Keratinocyte (primary cell): ENCODE measurements at regions not wholly inside any gene's neighbourhood (a gene's known extent, or its start where the extent isn't known, plus 50 kb on each side); places are given as distances from the start of the nearest gene placed in this dataset.

ENCODE experiments used
- DNase-seq: peaks from one replicate; pipeline ENCODE4 v3.0.0-alpha.2; 2011; ENCODE audit warnings: low read depth, missing footprints, low spot score
- FAIRE-seq: peaks from 2 replicates; lab custom pipeline; 2011; peaks lifted over from hg19 to GRCh38; lab: Jason Lieb, UNC
- H2AFZ ChIP-seq: 2 replicates; pipeline ENCODE4 v1.6.0; 2012; ENCODE audit warnings: low read length, control low read depth, inconsistent platforms; ENCODE audit not compliant: control insufficient read depth
- H3K27ac ChIP-seq: 2 replicates; pipeline ENCODE4 v1.5.1; 2011; ENCODE audit warnings: low read length; ENCODE audit not compliant: control insufficient read depth, insufficient read depth
- H3K27me3 ChIP-seq: 3 replicates; pipeline ENCODE4 v1.6.0; 2011; ENCODE audit warnings: low read length; ENCODE audit not compliant: control insufficient read depth, insufficient read depth; ENCODE audit errors: extremely low read depth
- H3K36me3 ChIP-seq, 2 experiments: 2 replicates in 1 of 2; 3 replicates in 1 of 2; pipeline ENCODE4 v1.5.1; 2011; ENCODE audit warnings: low read length in 2 of 2, mild to moderate bottlenecking in 1 of 2; ENCODE audit not compliant: control insufficient read depth in 2 of 2, insufficient read depth in 2 of 2; ENCODE audit errors: extremely low read depth in 1 of 2
- H3K4me1 ChIP-seq: 3 replicates; pipeline ENCODE4 v1.5.1; 2011; ENCODE audit warnings: low read length; ENCODE audit not compliant: control insufficient read depth, insufficient read depth; ENCODE audit errors: extremely low read depth
- H3K4me2 ChIP-seq: 3 replicates; pipeline ENCODE4 v1.6.0; 2011; ENCODE audit warnings: low read depth, low read length; ENCODE audit not compliant: control insufficient read depth, insufficient read depth; ENCODE audit errors: extremely low read depth
- H3K4me3 ChIP-seq, 3 experiments: fragments of 200-600 bp in 1 of 3; sonication (generic) in 1 of 3; 2 replicates in 2 of 3; 3 replicates in 1 of 3; pipeline ENCODE4 v1.5.1; 2011 to 2016; ENCODE audit warnings: low read length in 3 of 3, mild to moderate bottlenecking in 3 of 3, control low read depth in 2 of 3, inconsistent platforms in 1 of 3, low read depth in 1 of 3, mixed read lengths in 1 of 3, mixed run types in 1 of 3, moderate library complexity in 1 of 3; ENCODE audit not compliant: control insufficient read depth in 2 of 3, insufficient read depth in 2 of 3; ENCODE audit errors: extremely low read depth in 1 of 3
- H3K79me2 ChIP-seq: 2 replicates; pipeline ENCODE4 v1.6.0; 2012; ENCODE audit warnings: low read length; ENCODE audit not compliant: control insufficient read depth, insufficient read depth
- H3K9ac ChIP-seq: 3 replicates; pipeline ENCODE4 v1.6.0; 2011; ENCODE audit warnings: low read length; ENCODE audit not compliant: control insufficient read depth, insufficient read depth; ENCODE audit errors: extremely low read depth
- H3K9me1 ChIP-seq: 3 replicates; pipeline ENCODE4 v1.6.0; 2011; ENCODE audit warnings: low read length; ENCODE audit not compliant: control insufficient read depth, insufficient read depth; ENCODE audit errors: extremely low read depth
- H3K9me3 ChIP-seq: 2 replicates; pipeline ENCODE4 v1.5.1; 2012; ENCODE audit warnings: low read depth, low read length; ENCODE audit not compliant: control insufficient read depth
- H4K20me1 ChIP-seq: 3 replicates; pipeline ENCODE4 v1.6.0; 2011; ENCODE audit warnings: low read length; ENCODE audit not compliant: control insufficient read depth, insufficient read depth; ENCODE audit errors: extremely low read depth
- EZH2 ChIP-seq: IDR thresholded peaks from one replicate; pipeline ENCODE4 v1.6.1; 2012; ENCODE audit warnings: inconsistent platforms, mild to moderate bottlenecking, low read length, moderate library complexity
- dilution Hi-C: fragments of 300-500 bp; cut with MboI; formaldehyde crosslinking; loops from one replicate; pipeline ENCODE4 v1.7.0; 2020; ENCODE audit warnings: low sequenced_read_pairs; ENCODE audit not compliant: extremely low pct_ligation_motif_present
- TF ChIP-seq, protein P1 (sequence below), 3 experiments: IDR thresholded peaks in 1 of 3; conservative IDR thresholded peaks in 1 of 3; optimal IDR thresholded peaks in 1 of 3; 2 replicates in 2 of 3; 3 replicates in 1 of 3; pipeline versions ENCODE3 to v1.5.1; 2011; ENCODE audit warnings: low read length in 3 of 3, mild to moderate bottlenecking in 3 of 3, moderate library complexity in 2 of 3, control low read depth in 1 of 3, inconsistent platforms in 1 of 3; ENCODE audit not compliant: insufficient read depth in 2 of 3; ENCODE audit errors: extremely low read depth in 1 of 3

GRCh38 chr4:36432586-36432985, 151.2 kb downstream of the DTHD1 start:
- H3K4me3 ChIP-seq = no peak overlapping the region
- dilution Hi-C loops = no loop called here
- no peaks in the 10 kb centered on the region for H3K9me1 ChIP-seq
- no peaks in the 10 kb centered on the region for H3K4me1 ChIP-seq
- TF ChIP-seq EZH2 = no peak
- TF ChIP-seq, protein P1, sequence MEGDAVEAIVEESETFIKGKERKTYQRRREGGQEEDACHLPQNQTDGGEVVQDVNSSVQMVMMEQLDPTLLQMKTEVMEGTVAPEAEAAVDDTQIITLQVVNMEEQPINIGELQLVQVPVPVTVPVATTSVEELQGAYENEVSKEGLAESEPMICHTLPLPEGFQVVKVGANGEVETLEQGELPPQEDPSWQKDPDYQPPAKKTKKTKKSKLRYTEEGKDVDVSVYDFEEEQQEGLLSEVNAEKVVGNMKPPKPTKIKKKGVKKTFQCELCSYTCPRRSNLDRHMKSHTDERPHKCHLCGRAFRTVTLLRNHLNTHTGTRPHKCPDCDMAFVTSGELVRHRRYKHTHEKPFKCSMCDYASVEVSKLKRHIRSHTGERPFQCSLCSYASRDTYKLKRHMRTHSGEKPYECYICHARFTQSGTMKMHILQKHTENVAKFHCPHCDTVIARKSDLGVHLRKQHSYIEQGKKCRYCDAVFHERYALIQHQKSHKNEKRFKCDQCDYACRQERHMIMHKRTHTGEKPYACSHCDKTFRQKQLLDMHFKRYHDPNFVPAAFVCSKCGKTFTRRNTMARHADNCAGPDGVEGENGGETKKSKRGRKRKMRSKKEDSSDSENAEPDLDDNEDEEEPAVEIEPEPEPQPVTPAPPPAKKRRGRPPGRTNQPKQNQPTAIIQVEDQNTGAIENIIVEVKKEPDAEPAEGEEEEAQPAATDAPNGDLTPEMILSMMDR (optimal IDR thresholded peaks at IDR 0.05 in 1 of 3, IDR thresholded peaks at IDR 0.05 in 1 of 3, conservative IDR thresholded peaks at IDR 0.05 in 1 of 3; ENCODE audit: extremely low read depth in 1 of 3, insufficient read depth in 2 of 3, low read length in 3 of 3) = no peak
- H3K9ac ChIP-seq = no peak overlapping the region
- DNase-seq (no peak), FAIRE-seq (no peak)
- H3K79me2 ChIP-seq = no peaks in the 10 kb centered on the region
- H4K20me1 ChIP-seq = no peaks in the 10 kb centered on the region
- H3K9me3 ChIP-seq = no peaks in the 10 kb centered on the region
- no peak overlapping the region for H3K27ac ChIP-seq
- no peak overlapping the region for H2AFZ ChIP-seq
- H3K27me3 ChIP-seq = no peaks in the 10 kb centered on the region
- H3K4me2 ChIP-seq = no peak overlapping the region
- H3K36me3 ChIP-seq = no peaks in the 10 kb centered on the region

- no peak for TF ChIP-seq EZH2
- TF ChIP-seq, protein P1 (optimal IDR thresholded peaks at IDR 0.05 in 1 of 3, IDR thresholded peaks at IDR 0.05 in 1 of 3, conservative IDR thresholded peaks at IDR 0.05 in 1 of 3; ENCODE audit: extremely low read depth in 1 of 3, insufficient read depth in 2 of 3, low read length in 3 of 3) = no peak
- FAIRE-seq = no peak
- Histone ChIP-seq H3K4me3 (no peak overlapping the region), H3K4me2 (no peak overlapping the region), H2AFZ (no peak overlapping the region), H4K20me1 (no peaks in the 10 kb centered on the region), H3K36me3 (no peaks in the 10 kb centered on the region), H3K27ac (no peak overlapping the region), H3K9me1 (no peaks in the 10 kb centered on the region), H3K9me3 (no peaks in the 10 kb centered on the region), H3K4me1 (no peaks in the 10 kb centered on the region), H3K9ac (no peak overlapping the region), H3K27me3 (no peaks in the 10 kb centered on the region), H3K79me2 (no peaks in the 10 kb centered on the region)
- dilution Hi-C loops = no loop called here
- DNase-seq = no peak
These were observed 158.1 kb downstream of the DTHD1 start for GRCh38 chr4:36439556-36439955.
